ENCODE measurements at regions not wholly inside any gene's neighbourhood (a gene's known extent, or its start where the extent isn't known, plus 50 kb on each side); places are given as distances from the start of the nearest gene placed in this dataset.

GRCh38 chr5:121634946-121635345 lies 216.7 kb upstream of the FTMT start:
- TF ChIP-seq CTCF (IDR thresholded peaks at IDR 0.05) (no peak), POLR2A (IDR thresholded peaks at IDR 0.05) (no peak), POLR2AphosphoS5 (IDR thresholded peaks at IDR 0.05) (no peak), EP300 (IDR thresholded peaks at IDR 0.05; ENCODE audit: low read depth) (no peak)

Data from transverse colon (tissue), 4 donors.